ENCODE measurements at regions not wholly inside any gene's neighbourhood (a gene's known extent, or its start where the extent isn't known, plus 50 kb on each side); places are given as distances from the start of the nearest gene placed in this dataset.

- no peak for DNase-seq (ENCODE audit: low spot score)
Measured at GRCh38 chr10:10960534-10960933, 57.1 kb upstream of the CELF2 start.

- DNase-seq (ENCODE audit: low spot score): no peak
Measured at GRCh38 chr10:10961072-10961471, 56.6 kb upstream of the CELF2 start.

GRCh38 chr10:10967029-10967428, 50.6 kb upstream of the CELF2 start:
- DNase-seq (ENCODE audit: low spot score): no peak

- no peak for DNase-seq (ENCODE audit: low spot score)
Measured at GRCh38 chr10:10967581-10968256, 50.0 kb upstream of the CELF2 start.

Measured in HuH-7 (cell line).